GM18511 (cell line): ENCODE measurements at regions not wholly inside any gene's neighbourhood (a gene's known extent, or its start where the extent isn't known, plus 50 kb on each side); places are given as distances from the start of the nearest gene placed in this dataset.

Experiments
- ATAC-seq: cut with Tn5 transposase; IDR thresholded peaks from one replicate; pipeline ENCODE4 v1.9.1; 2021; ENCODE audit warnings: mild to moderate bottlenecking, moderate library complexity; ENCODE audit not compliant: unreplicated experiment

DNA sequence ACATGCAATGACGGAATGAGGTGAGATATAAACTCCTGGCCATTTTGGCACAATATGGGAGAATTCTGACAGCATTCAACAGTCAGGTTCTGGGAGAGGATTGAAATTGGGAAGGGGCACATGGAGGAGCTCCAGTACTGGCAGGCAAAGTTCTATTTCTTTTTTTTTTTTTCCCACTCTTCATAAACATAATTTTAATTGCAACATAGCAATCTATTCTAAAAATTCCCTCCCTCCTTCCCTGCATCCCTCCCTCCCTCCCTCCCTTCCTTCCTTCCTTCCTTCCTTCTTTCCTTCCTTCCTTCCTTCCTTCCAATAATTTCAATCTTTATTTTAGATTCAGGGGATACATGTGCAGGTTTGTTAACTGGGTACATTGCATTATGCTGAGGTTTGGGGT, 93.2 kb downstream of the PTCSC3 start:
- ATAC-seq, result no peak

DNA sequence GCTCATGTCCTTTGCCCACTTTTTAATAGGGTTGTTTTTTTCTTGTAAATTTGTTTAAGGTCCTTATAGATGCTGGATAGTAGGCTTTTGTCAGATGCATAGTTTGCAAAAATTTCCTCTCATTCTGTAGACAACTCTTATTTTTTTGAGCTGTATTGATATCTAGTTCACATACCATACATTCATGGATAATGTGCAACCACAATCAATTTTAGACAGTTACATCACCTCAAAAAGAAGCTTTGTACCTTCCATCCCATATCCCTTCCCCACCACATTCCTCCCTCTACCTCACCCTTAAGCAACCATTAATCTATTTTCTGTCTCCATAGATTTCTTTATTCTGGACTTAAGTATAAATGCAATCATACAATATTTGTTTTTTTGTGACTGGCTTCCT, 98.4 kb downstream of the PTCSC3 start:
- no peak for ATAC-seq

DNA sequence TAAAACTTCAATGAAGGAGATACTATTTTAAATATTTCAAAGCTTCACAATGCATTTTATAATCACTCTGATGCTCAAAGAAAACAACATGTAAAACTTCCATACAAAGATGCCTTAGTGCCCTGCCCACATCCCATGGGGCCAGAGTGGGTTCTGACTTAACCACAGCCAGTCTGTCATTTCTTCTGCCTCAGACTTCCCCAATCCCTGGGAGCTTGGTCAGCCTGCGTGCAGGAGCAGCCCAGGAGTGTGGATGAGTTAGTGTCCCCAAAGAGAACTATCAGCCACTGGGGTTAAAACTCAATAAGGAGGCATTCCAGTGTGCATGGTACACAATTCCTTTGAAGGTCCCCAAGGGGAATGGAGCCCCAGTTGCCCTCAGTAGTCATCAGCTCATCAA, 100.3 kb downstream of the PTCSC3 start:
- no peak for ATAC-seq

- ATAC-seq, result no peak
These were observed 101.3 kb downstream of the PTCSC3 start for GRCh38 chr14:36075203-36075602.

- ATAC-seq, result no peak
These were observed 105.8 kb downstream of the PTCSC3 start for GRCh38 chr14:36070720-36071043.

- ATAC-seq, result peak; percentile 72
These were observed 106.3 kb downstream of the PTCSC3 start for GRCh38 chr14:36070031-36070719.

GRCh38 chr14:36069535-36069900, 107.0 kb downstream of the PTCSC3 start:
- peak; percentile 59 for ATAC-seq

- ATAC-seq, result peak; percentile 26
These were observed 107.6 kb downstream of the PTCSC3 start for GRCh38 chr14:36068777-36069534.

DNA sequence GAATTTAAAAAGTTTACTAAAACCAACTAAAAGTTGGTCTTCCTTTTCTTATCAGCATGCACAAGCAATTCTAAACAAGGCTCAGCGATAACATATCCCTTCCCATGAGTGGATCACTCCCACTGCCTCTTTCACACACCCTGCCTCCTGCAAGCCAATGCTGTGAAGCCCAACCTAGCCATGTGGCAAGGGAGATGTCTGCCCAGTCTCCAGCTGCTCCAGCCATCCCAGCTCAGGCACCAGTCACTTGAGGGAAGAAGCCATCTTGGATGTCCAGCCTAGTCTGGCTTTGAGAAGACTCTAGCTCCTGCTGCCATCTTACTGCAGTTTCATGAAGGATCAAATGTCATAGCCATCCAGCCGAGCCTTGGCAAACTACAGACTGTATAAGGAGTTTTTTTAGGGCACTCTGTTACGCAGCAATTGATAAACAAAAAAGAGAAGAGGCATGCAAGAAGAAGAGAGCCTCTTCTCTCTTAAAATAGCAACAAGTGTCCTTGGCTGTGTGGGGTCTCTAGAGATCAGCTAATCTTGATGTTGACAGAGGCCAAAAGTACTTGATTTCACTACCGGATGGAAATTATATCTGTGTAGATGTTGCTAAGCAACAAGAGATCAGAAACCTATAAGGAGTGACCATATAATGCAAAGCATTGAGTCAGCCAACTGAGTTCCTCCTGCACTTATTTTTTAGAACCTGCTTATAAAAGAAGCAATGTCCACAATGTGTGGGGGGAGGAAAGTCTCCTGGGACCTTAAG, 108.9 kb downstream of the PTCSC3 start:
- ATAC-seq, result no peak

- ATAC-seq, result no peak
These were observed 109.9 kb downstream of the PTCSC3 start for GRCh38 chr14:36066636-36067035.

DNA sequence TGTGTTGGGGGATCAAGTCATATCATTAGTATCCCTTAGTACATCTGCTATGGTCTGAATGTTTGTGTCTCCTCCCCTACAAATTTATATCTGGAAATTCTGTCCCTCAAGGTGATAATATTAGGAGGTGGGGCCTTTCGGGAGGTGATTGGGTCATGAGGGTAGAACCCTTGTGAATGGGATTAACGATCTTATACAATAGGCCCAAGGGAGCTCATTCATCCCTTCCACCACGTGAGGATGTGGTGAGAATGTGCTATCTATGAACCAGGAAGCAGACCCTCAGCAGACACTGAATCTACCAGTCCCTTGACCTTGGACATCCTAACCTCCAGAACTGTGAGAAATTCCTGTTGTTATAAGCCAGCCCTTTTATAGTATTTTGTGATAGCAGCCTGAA, 110.7 kb downstream of the PTCSC3 start:
- no peak for ATAC-seq

- no peak for ATAC-seq
These were observed 117.0 kb downstream of the PTCSC3 start for GRCh38 chr14:36059531-36059930.

GRCh38 chr14:36057452-36058116, 118.9 kb downstream of the PTCSC3 start:
- no peak for ATAC-seq

- no peak for ATAC-seq
These were observed 119.7 kb downstream of the PTCSC3 start for GRCh38 chr14:36056845-36057244.

DNA sequence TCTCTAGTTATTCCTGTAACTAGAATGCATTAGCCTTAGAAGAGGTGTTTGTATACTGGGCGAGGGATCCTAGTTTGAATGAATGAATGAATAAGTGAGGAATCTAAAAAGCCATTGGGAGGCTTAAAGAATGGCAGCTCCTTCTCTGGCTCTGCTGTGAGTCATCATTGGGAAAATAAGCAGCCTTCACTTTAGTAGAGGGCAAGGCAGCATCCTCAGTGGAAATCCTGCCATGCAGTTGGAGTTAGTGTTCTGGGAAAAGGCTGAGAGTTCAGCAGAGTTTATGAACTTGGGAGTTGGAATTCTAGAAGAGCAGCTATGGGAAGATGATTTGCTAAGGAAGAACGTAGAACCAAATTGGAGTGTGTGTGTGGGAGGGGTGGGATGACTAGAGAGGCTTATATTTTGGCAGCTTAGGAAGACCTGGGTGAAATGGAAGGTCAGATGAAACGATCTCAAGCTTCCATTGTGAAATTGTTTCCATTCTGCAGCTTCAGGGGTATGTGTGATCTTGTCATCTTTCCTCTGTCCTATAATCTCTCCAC, 120.8 kb downstream of the PTCSC3 start:
- ATAC-seq, result no peak

DNA sequence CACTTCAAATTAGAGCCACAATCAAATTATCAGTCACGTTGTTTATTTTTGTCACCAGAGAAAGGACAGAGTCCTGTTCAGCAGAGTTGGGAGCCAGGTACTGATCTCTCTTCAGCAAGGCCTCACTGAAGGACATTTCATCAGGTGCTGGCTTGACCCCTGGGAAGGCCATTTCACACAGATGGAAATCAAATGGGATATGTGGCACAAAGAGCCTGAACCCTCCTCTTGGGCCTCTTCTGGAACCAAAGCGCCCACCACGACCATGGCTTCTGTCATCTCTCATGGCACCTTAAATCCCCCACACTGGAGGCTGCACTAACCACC, 121.5 kb downstream of the PTCSC3 start:
- no peak for ATAC-seq

DNA sequence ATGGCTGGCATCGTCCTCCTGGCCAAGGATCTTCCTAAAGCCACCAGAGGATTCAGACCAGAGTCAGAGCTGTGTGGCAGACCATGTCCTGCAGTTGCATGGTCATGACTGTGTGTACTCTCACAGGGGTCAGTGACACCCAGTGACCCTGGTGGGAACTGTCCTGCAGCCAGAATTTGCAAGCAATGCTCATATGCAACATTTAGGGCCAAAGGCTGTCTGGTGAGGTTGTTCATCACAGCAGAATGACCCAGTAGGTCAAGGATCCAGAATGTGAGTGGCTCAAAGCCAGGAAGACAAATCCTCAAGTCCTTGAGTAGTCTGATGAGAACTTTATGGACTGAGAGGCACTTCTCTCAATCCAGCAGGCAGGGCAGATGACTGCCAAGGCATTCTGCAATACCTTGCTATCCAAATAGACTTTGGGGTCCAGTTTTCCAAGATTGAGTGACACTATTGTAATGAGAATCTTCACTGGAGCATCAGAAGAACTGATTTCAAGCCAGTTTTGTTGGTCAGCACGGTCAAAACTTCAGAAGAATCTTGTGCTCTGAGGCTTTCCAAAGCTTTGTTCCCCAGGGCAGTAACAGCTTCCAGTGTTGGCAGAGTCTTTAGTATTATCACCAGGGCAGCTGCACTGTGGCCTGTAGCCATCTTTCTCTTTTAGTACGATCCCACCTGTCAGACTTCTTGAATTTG, 122.0 kb downstream of the PTCSC3 start:
- ATAC-seq, result no peak

DNA sequence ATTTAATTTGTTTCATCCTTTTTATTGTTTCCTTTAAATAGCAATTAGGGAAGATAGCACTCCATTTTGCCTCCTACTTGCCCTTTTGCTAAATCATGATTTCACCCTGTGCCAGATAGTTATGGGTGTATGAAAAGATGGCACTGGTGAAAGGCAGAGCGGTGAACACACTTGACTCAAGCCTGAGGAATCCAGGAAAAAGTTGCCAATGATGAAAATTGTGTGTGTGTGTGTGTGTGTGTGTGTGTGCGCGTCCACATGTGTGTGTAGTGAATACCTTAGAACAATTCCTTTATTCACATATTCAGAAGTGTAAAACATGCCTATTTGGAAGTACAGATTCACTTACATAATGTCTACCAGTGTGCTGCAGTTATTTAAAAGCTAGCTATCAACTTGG, 123.8 kb downstream of the PTCSC3 start:
- ATAC-seq, result no peak

- ATAC-seq, result no peak
These were observed 124.5 kb downstream of the PTCSC3 start for GRCh38 chr14:36052063-36052462.

DNA sequence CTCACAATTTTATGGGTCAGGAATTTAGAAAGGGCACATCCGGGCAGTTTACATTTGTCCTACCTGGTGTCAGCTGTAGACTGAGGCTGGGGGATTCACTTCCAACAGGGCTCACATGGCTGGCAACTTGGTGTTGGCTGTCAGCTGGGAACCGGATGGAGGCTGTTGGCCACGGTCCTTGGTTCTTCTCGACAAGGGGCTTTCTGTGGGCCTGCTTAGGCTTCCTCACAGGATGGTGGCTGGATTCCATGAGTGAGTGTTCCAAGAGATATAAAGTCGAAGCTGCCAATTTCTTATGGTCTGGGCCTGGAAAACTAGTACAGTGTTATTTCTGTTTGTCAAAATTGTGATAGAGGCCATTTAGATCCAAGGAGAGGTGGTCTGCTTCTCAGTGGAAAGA, 127.9 kb downstream of the PTCSC3 start:
- no peak for ATAC-seq

DNA sequence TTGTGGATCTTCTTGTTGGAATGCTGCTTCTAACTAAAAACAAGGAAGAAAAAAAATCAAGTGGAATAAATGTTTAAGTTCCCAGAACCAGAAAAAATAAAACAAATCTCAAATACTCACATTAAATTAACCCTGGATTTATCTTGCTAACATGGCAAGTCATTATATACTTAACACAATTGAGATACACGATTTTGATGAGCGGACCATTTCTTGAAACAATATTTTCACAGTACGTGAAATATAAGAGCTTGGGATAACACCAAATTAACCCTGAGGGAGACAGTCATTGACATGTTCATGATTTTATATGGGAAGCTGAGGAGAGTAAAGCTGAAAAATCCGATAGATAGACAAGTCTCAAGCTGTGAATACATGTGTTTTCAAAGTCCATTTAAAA, 128.6 kb downstream of the PTCSC3 start:
- no peak for ATAC-seq
